SJSA1 (cell line): ENCODE measurements at regions not wholly inside any gene's neighbourhood (a gene's known extent, or its start where the extent isn't known, plus 50 kb on each side); places are given as distances from the start of the nearest gene placed in this dataset.
"Not testable (repeated sequence)": the region's sequence is repeated elsewhere in the genome, so short reads cannot be mapped to it uniquely, and the experiment has no call there.

Experiments used
- DNase-seq, 2 experiments: peaks; one replicate each; pipeline ENCODE4 v3.0.0-alpha.2; 2015 to 2020; ENCODE audit warnings: low spot score in 2 of 2, low read depth in 1 of 2
- H3K27ac ChIP-seq: fragments of 250-450 bp; sonication (Bioruptor Pico); 2 replicates; pipeline ENCODE4 v1.5.1; 2020; ENCODE audit warnings: mild to moderate bottlenecking, moderate library complexity
- H3K27me3 ChIP-seq: fragments of 250-450 bp; sonication (Bioruptor Pico); replicated peaks from 2 replicates; pipeline ENCODE4 v1.5.1; 2020; ENCODE audit warnings: mild to moderate bottlenecking, moderate library complexity
- H3K36me3 ChIP-seq: fragments of 250-450 bp; sonication (Bioruptor Pico); 2 replicates; pipeline ENCODE4 v1.5.1; 2020; ENCODE audit warnings: mild to moderate bottlenecking
- H3K4me1 ChIP-seq: fragments of 250-450 bp; sonication (Bioruptor Pico); replicated peaks from 2 replicates; pipeline ENCODE4 v1.6.1; 2021; ENCODE audit warnings: mild to moderate bottlenecking
- H3K4me3 ChIP-seq: fragments of 250-450 bp; sonication (Bioruptor Pico); 2 replicates; pipeline ENCODE4 v1.5.1; 2020; ENCODE audit warnings: mild to moderate bottlenecking
- H3K9me3 ChIP-seq: fragments of 250-450 bp; sonication (Bioruptor Pico); replicated peaks from 2 replicates; pipeline ENCODE4 v1.5.1; 2020; ENCODE audit warnings: mild to moderate bottlenecking

GRCh38 chr3:26104851-26105251 lies 315.0 kb downstream of the OXSM start:
- no peak overlapping the region for H3K27ac ChIP-seq
- H3K4me3 ChIP-seq: no peak overlapping the region
- no peaks in the 10 kb centered on the region for H3K27me3 ChIP-seq
- no peaks in the 10 kb centered on the region for H3K9me3 ChIP-seq
- H3K36me3 ChIP-seq: no peaks in the 10 kb centered on the region
- no peak for DNase-seq
- no peaks in the 10 kb centered on the region for H3K4me1 ChIP-seq

- Histone ChIP-seq H3K4me3 (no peak overlapping the region), H3K36me3 (no peaks in the 10 kb centered on the region), H3K27ac (no peak overlapping the region), H3K9me3 (no peaks in the 10 kb centered on the region), H3K27me3 (no peaks in the 10 kb centered on the region), H3K4me1 (no peaks in the 10 kb centered on the region)
- no peak for DNase-seq
Measured at GRCh38 chr3:26105261-26105660, 315.4 kb downstream of the OXSM start.

DNA sequence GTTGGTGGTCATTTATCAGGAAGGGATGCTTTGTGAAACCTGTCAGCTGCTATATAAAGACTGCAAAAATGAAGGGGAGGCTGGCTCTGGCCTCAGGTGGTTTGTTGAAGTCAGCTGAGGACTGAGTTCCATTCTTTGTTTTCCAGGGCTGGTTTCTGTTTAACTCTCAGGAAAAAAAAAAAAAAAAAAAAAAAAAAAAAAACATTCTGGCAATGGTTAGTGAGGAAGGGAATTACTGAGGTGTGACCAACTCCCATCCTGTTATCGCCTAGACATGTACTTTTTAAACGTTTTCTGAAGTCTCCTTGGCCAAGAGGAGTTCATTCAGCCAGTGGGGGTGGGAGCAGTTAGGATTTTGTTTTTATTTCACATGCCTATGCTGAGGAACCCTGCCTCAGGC lies 316.3 kb downstream of the OXSM start:
- Histone ChIP-seq H3K4me1 (no peaks in the 10 kb centered on the region), H3K27ac (no peak overlapping the region), H3K36me3 (no peaks in the 10 kb centered on the region), H3K4me3 (no peak overlapping the region), H3K27me3 (no peaks in the 10 kb centered on the region), H3K9me3 (no peaks in the 10 kb centered on the region)
- DNase-seq: no peak

DNA sequence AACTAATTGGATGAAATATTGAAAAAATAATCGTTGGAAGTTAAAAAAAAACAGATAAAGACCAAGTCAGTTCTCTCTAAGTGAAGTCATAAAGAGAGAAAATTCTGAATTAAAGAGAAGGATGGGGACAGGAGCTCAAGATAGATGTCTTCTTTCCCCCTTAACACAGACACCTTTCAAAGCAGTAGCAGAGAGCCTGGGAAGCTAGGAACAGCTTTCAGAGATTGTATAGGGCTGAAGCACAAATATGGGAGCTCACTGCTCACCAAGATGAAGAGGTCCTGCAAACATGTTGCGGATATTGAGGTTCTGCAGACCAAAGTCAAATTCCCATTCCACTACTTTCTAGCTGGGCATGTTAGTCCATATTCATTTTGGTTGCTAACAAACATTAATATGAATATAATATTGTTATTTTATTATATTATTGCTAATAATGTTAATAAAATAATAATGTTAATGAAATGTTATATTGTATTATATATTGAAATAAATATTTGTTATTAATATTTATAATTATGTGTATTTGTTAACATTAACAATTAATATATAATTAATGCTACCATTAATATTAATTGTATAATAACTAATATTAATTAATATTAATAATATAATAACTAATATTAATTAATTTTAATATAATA lies 319.1 kb downstream of the OXSM start:
- no peak for DNase-seq
- Histone ChIP-seq H3K36me3 (no peaks in the 10 kb centered on the region), H3K27me3 (no peaks in the 10 kb centered on the region), H3K9me3 (no peaks in the 10 kb centered on the region), H3K4me1 (no peaks in the 10 kb centered on the region), H3K27ac (no peak overlapping the region), H3K4me3 (no peak overlapping the region)

DNA sequence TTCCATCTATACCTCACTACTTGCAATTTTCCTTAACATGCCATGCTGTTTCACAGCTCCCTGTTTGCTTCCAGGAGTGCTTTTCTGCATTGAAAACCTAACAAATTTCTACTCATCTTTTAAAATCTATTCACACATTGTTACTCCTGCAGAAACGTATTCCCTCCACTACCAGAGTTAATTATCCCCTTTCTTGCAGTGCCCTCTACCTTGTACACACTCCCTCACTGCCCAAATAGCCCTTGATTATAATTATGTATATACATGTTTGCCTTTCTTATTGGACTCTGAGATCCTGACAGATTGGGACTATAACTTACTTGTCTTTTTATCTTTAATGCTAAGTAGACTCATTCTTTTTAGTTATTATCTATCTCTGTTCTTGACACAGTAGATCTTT lies 325.0 kb downstream of the OXSM start:
- DNase-seq: no peak
- Histone ChIP-seq H3K27me3 (no peaks in the 10 kb centered on the region), H3K4me1 (no peaks in the 10 kb centered on the region), H3K27ac (no peak overlapping the region), H3K36me3 (no peaks in the 10 kb centered on the region), H3K4me3 (no peak overlapping the region), H3K9me3 (no peaks in the 10 kb centered on the region)

DNA sequence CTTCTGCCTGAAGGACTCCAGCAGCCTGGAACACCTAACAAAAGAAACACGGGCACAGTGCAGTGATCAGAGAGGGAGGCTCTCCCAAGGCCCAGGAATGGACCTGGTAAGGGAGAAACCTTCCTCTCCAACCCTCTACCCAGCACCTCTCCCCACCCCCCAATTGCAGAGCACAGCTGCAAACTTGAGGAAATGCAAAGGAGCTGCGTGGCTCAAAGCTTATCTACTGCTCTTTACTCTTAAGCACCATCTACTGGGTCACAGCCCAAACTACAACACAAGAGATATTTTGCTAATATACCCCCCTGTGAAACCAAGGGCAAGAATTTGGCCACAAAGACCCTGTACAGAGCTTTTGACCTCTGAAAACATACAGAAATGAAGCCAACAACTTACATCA lies 328.3 kb downstream of the OXSM start:
- Histone ChIP-seq H3K4me1 (no peaks in the 10 kb centered on the region), H3K27ac (no peak overlapping the region), H3K27me3 (no peaks in the 10 kb centered on the region), H3K4me3 (no peak overlapping the region), H3K36me3 (no peaks in the 10 kb centered on the region), H3K9me3 (no peaks in the 10 kb centered on the region)
- DNase-seq: no peak

DNA sequence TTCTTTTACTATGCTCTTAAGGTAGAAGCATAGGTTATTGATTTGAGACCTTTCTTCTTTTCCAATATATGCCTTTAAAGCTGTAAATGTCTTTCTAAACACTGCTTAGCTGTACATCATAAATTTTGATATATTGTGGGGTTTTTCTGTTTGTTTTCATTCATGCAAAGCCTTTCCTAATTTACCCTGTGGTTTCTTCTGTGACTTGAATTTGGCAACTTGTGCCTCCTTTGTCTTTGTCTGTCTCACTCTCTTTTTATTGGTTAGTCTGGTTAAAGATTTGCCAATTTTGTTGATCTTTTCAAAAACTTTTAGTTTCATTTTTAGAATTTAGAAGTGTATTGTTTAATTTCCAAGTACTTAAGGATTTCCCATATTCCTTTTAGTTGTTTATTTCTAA lies 343.1 kb downstream of the OXSM start:
- DNase-seq: no peak
- Histone ChIP-seq H3K4me1 (no peaks in the 10 kb centered on the region), H3K27me3 (no peaks in the 10 kb centered on the region), H3K9me3 (no peaks in the 10 kb centered on the region), H3K27ac (no peak overlapping the region), H3K4me3 (no peak overlapping the region), H3K36me3 (no peaks in the 10 kb centered on the region)

DNA sequence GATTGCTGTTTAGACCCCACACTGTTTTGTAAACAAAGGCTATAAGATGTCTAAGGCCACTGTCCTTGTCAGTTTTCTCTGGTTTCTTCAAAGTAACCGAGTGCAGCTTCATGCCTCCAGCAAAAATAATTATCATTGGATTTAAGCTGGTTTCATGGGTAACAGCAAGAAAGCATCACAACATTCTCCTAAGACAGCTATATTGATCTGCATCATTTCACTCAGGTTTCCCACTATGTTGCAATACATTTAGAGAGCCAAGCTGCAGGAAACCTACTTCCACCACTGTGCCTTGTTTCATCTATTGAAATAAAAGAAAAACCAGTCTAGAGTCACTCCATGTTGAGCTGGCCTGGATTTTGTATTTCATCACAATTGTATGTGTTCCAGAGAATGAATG lies 351.4 kb downstream of the OXSM start:
- Histone ChIP-seq H3K27me3 (no peaks in the 10 kb centered on the region), H3K27ac (no peak overlapping the region), H3K4me3 (no peak overlapping the region), H3K9me3 (no peaks in the 10 kb centered on the region), H3K4me1 (no peaks in the 10 kb centered on the region), H3K36me3 (no peaks in the 10 kb centered on the region)
- no peak for DNase-seq

- no peaks in the 10 kb centered on the region for H3K9me3 ChIP-seq
- no peaks in the 10 kb centered on the region for H3K4me1 ChIP-seq
- H3K36me3 ChIP-seq: no peaks in the 10 kb centered on the region
- no peak overlapping the region for H3K27ac ChIP-seq
- no peaks in the 10 kb centered on the region for H3K27me3 ChIP-seq
- H3K4me3 ChIP-seq: no peak overlapping the region
- no peak for DNase-seq
Measured at GRCh38 chr3:26145769-26146168, 355.9 kb downstream of the OXSM start.

DNA sequence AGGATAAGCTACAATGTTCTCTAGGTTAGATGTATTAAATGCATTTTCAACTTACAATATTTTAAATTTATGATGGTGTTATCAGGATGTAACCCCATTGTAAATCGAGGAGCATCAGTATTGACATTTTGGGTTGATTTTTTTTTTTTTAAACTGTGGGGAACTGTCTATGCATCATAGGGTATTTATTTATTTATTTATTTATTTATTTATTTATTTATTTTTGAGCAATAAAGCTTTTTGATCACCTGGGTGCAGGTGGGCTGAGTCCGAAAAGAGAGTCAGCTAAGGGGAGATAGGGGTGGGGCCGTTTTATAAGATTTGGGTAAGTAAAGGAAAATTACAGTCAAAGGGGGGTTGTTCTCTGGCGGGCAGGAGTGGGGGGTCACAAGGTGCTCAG lies 367.5 kb downstream of the OXSM start:
- not testable (repeated sequence) for H3K9me3 ChIP-seq, H3K36me3 ChIP-seq, DNase-seq, H3K4me3 ChIP-seq, H3K27me3 ChIP-seq, H3K27ac ChIP-seq, H3K4me1 ChIP-seq

- DNase-seq: no peak
- Histone ChIP-seq H3K27ac (no peak overlapping the region), H3K36me3 (no peaks in the 10 kb centered on the region), H3K27me3 (no peaks in the 10 kb centered on the region), H3K4me3 (no peak overlapping the region), H3K9me3 (no peaks in the 10 kb centered on the region; the same call in 1 of the 2 replicates), H3K4me1 (no peaks in the 10 kb centered on the region)
Measured at GRCh38 chr3:26171006-26171405, 381.1 kb downstream of the OXSM start.

- H3K27ac ChIP-seq: no peak overlapping the region
- H3K27me3 ChIP-seq: no peaks in the 10 kb centered on the region
- DNase-seq: no peak
- H3K9me3 ChIP-seq: no peaks in the 10 kb centered on the region
- H3K4me1 ChIP-seq: no peaks in the 10 kb centered on the region
- H3K4me3 ChIP-seq: no peak overlapping the region
- no peaks in the 10 kb centered on the region for H3K36me3 ChIP-seq
Measured at GRCh38 chr3:26191556-26191955, 401.7 kb downstream of the OXSM start.

GRCh38 chr3:26193558-26193957 lies 403.7 kb downstream of the OXSM start:
- no peak for DNase-seq
- no peaks in the 10 kb centered on the region for H3K4me1 ChIP-seq
- H3K27ac ChIP-seq: no peak overlapping the region
- H3K4me3 ChIP-seq: no peak overlapping the region
- H3K27me3 ChIP-seq: no peaks in the 10 kb centered on the region
- no peaks in the 10 kb centered on the region for H3K36me3 ChIP-seq
- H3K9me3 ChIP-seq: no peaks in the 10 kb centered on the region

DNA sequence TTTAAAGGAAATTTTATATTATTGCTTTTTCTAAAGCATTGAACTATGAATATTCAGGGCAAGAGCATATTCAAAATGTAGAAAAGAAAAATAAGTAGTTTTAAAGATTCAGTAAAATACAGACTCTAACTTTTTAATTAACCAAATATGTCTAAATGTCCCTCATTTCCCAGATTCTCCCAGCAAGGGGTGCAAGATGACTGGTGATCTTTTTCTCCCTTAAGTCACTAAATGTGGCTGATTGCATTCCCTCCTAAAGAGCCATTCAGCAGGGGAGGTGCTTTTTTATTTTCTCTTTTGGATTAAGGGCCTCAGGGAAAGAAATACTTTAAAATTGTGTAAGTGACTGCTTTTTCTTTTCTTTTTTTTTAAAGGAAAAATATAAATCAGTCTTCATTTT lies 406.9 kb downstream of the OXSM start:
- no peak for DNase-seq
- no peaks in the 10 kb centered on the region for H3K9me3 ChIP-seq
- H3K4me1 ChIP-seq: no peaks in the 10 kb centered on the region
- H3K27me3 ChIP-seq: no peaks in the 10 kb centered on the region
- H3K36me3 ChIP-seq: no peaks in the 10 kb centered on the region
- no peak overlapping the region for H3K4me3 ChIP-seq
- no peak overlapping the region for H3K27ac ChIP-seq

GRCh38 chr3:26198609-26199008 lies 408.7 kb downstream of the OXSM start:
- no peak overlapping the region for H3K4me3 ChIP-seq
- no peaks in the 10 kb centered on the region for H3K36me3 ChIP-seq
- DNase-seq: no peak
- no peaks in the 10 kb centered on the region for H3K9me3 ChIP-seq
- H3K27ac ChIP-seq: no peak overlapping the region
- no peaks in the 10 kb centered on the region for H3K4me1 ChIP-seq
- no peaks in the 10 kb centered on the region for H3K27me3 ChIP-seq
